B cell (primary cell): ENCODE measurements at regions not wholly inside any gene's neighbourhood (a gene's known extent, or its start where the extent isn't known, plus 50 kb on each side); places are given as distances from the start of the nearest gene placed in this dataset.

Experiments used
- ATAC-seq: fragments of 200-7000 bp; cut with Tn5 transposase; one replicate; pipeline ENCODE4 v1.10.0; 2021; ENCODE audit warnings: low read depth, mild to moderate bottlenecking, moderate number of reproducible peaks, moderate library complexity
- CTCF ChIA-PET: fragments of 350-600 bp; sonication (Branson Sonifier 250); formaldehyde crosslinking; loops from one replicate; lab custom pipeline; 2021; ENCODE audit warnings: antibody characterized with exemption, inconsistent platforms; lab: Charles Lee
- POLR2A ChIA-PET: fragments of 350-600 bp; sonication (Branson Sonifier 250); formaldehyde crosslinking; loops from one replicate; lab custom pipeline; 2021; ENCODE audit warnings: antibody characterized with exemption; lab: Charles Lee
- DNase-seq: peaks from one replicate; pipeline ENCODE4 v3.0.0; 2013
- H2AFZ ChIP-seq: 2 replicates; pipeline ENCODE4 v1.6.1; 2012; ENCODE audit warnings: mild to moderate bottlenecking, low read depth, low read length; ENCODE audit not compliant: insufficient read depth, poor library complexity, severe bottlenecking
- H3K27ac ChIP-seq, 2 donors: 1 replicate in 1 of 2; 2 replicates in 1 of 2; pipeline ENCODE4 v1.5.1; 2012 to 2013; ENCODE audit warnings: low read length in 2 of 2, mild to moderate bottlenecking in 2 of 2, moderate library complexity in 1 of 2
- H3K27me3 ChIP-seq, 4 experiments: fragments of 200-600 bp in 1 of 4; sonication (generic) in 1 of 4; replicated peaks in 1 of 4; 1 replicate in 2 of 4; 2 replicates in 2 of 4; pipeline versions ENCODE4 v1.6.1 to v1.7.0; 2013 to 2016; ENCODE audit warnings: low read length in 3 of 4, mild to moderate bottlenecking in 2 of 4, mixed read lengths in 1 of 4, moderate library complexity in 1 of 4; ENCODE audit not compliant: insufficient read depth in 4 of 4, control insufficient read depth in 3 of 4; ENCODE audit errors: control extremely low read depth in 1 of 4
- H3K36me3 ChIP-seq, 2 experiments: replicated peaks in 1 of 2; 1 replicate in 1 of 2; 2 replicates in 1 of 2; pipeline versions ENCODE4 v1.6.1 to v1.7.1; 2013; ENCODE audit warnings: low read length in 1 of 2; ENCODE audit not compliant: insufficient read depth in 2 of 2, control insufficient read depth in 1 of 2; ENCODE audit errors: control extremely low read depth in 1 of 2, extremely low read depth in 1 of 2
- H3K4me1 ChIP-seq, 2 donors: fragments of 200-600 bp in 1 of 2; sonication (generic) in 1 of 2; 1 replicate in 1 of 2; 2 replicates in 1 of 2; pipeline versions ENCODE4 v1.5.1 to v1.6.1; 2013 to 2017; ENCODE audit warnings: low read length in 2 of 2; ENCODE audit not compliant: control insufficient read depth in 2 of 2, insufficient read depth in 2 of 2
- H3K4me2 ChIP-seq: replicated peaks from 2 replicates; pipeline ENCODE3; 2012; ENCODE audit warnings: mild to moderate bottlenecking, low read depth, low read length; ENCODE audit not compliant: poor library complexity, severe bottlenecking
- H3K4me3 ChIP-seq, 5 experiments: fragments of 200-600 bp in 1 of 5; sonication (generic) in 1 of 5; 1 replicate in 3 of 5; 2 replicates in 2 of 5; pipeline versions ENCODE4 v1.5.1 to v1.7.0; 2011 to 2016; ENCODE audit warnings: low read length in 4 of 5, mild to moderate bottlenecking in 4 of 5, low read depth in 2 of 5, control low read depth in 1 of 5, moderate library complexity in 1 of 5; ENCODE audit not compliant: insufficient read depth in 1 of 5; ENCODE audit errors: control extremely low read depth in 1 of 5, extremely low read depth in 1 of 5
- H3K79me2 ChIP-seq: fragments of 200-600 bp; sonication (generic); one replicate; pipeline ENCODE4 v1.6.0; 2016; ENCODE audit warnings: low read length; ENCODE audit not compliant: control insufficient read depth, insufficient read depth
- H3K9ac ChIP-seq: fragments of 200-600 bp; sonication (generic); 2 replicates; pipeline ENCODE4 v1.6.1; 2017; ENCODE audit warnings: mild to moderate bottlenecking, low read length, moderate library complexity
- H3K9me3 ChIP-seq, 3 donors: one replicate each; pipeline versions ENCODE4 v1.6.1 to v1.7.1; 2013; ENCODE audit warnings: low read length in 2 of 3; ENCODE audit not compliant: control insufficient read depth in 2 of 3, insufficient read depth in 1 of 3; ENCODE audit errors: control extremely low read depth in 1 of 3
- H4K20me1 ChIP-seq: 2 replicates; pipeline ENCODE4 v1.6.0; 2012; ENCODE audit warnings: mild to moderate bottlenecking, low read length; ENCODE audit not compliant: insufficient read depth, control insufficient read depth, poor library complexity, severe bottlenecking
- H3K27ac Mint-ChIP-seq: one replicate; pipeline ENCODE4 v1.8.0; 2021; ENCODE audit warnings: mixed read lengths
- H3K27me3 Mint-ChIP-seq: one replicate; pipeline ENCODE4 v1.8.0; 2021; ENCODE audit warnings: mixed read lengths
- H3K4me1 Mint-ChIP-seq: one replicate; pipeline ENCODE4 v1.8.0; 2021; ENCODE audit warnings: mixed read lengths
- H3K4me3 Mint-ChIP-seq: one replicate; pipeline ENCODE4 v1.8.0; 2021; ENCODE audit warnings: mixed read lengths
- H3K9me3 Mint-ChIP-seq: one replicate; pipeline ENCODE4 v1.8.0; 2022; ENCODE audit warnings: mixed read lengths; ENCODE audit not compliant: insufficient read depth
- CTCF ChIP-seq: fragments of 200-600 bp; IDR thresholded peaks from one replicate; pipeline ENCODE4 v1.8.0; 2022; ENCODE audit warnings: antibody characterized with exemption, mild to moderate bottlenecking
- EZH2 ChIP-seq: IDR thresholded peaks from 2 replicates; pipeline ENCODE4 v1.6.1; 2012; ENCODE audit warnings: borderline replicate concordance, low read depth, mild to moderate bottlenecking, moderate library complexity, low read length; ENCODE audit not compliant: insufficient read depth, poor library complexity, severe bottlenecking
- WGBS: methylation state at CpG from one replicate; pipeline ENCODE4 v1.1.5; 2013; ENCODE audit warnings: missing lambda C conversion rate; ENCODE audit not compliant: insufficient coverage; 5-methylcytosine and 5-hydroxymethylcytosine counted together
- intact Hi-C: fragments of 100-400 bp; cut with micrococcal nuclease; formaldehyde crosslinking; loops from one replicate; pipeline ENCODE4 v1.10.0; 2022

GRCh38 chr5:54621048-54621447 is 103.5 kb downstream of the SNX18 start:
- Histone ChIP-seq H4K20me1 (no peaks in the 10 kb centered on the region), H3K4me1 (peaks cover 20 to 22% of the 10 kb centered on the region in 2 donors), H3K27me3 (no peaks in the 10 kb centered on the region), H3K27ac (no peak overlapping the region), H3K36me3 (no peaks in the 10 kb centered on the region), H3K9me3 (peaks cover 0 to 5% (median 0%) of the 10 kb centered on the region in 3 donors), H2AFZ (no peak overlapping the region), H3K9ac (no peak overlapping the region), H3K4me3 (no peak overlapping the region), H3K4me2 (no peak overlapping the region), H3K79me2 (no peaks in the 10 kb centered on the region)
- Mint-ChIP-seq H3K27me3 (no peaks in the 10 kb centered on the region), H3K4me1 (peaks cover 43% of the 10 kb centered on the region), H3K9me3 (peaks cover 2% of the 10 kb centered on the region), H3K4me3 (no peak overlapping the region), H3K27ac (no peak overlapping the region)
- no peak for TF ChIP-seq EZH2
- TF ChIP-seq CTCF, result no peak
- WGBS, result no CpG with 5 or more reads among the region's 1 CpG
- ATAC-seq (no peak), DNase-seq (no peak)
- intact Hi-C loops, result no loop called here
- ChIA-PET CTCF (no interaction called here), POLR2A (no interaction called here)

- ATAC-seq, result no peak
- CTCF ChIA-PET, result interaction anchor here (1.2 kb wide), 2 partner anchors 10 to 20 kb away, joined by 4 read pairs; no protein-coding TSS in a partner anchor
- no CpG with 5 or more reads among the region's 3 CpGs for WGBS
These were observed 102.8 kb downstream of the SNX18 start for GRCh38 chr5:54620141-54620933.

More at GRCh38 chr5:54620141-54620933, 102.8 kb downstream of the SNX18 start:
- Histone ChIP-seq H3K9me3 (peaks cover 0 to 5% (median 0%) of the 10 kb centered on the region in 3 donors), H2AFZ (peak overlapping the region; percentile 45), H3K79me2 (no peaks in the 10 kb centered on the region), H3K36me3 (no peaks in the 10 kb centered on the region), H3K4me2 (no peak overlapping the region), H3K27ac (no peak overlapping the region), H3K27me3 (no peaks in the 10 kb centered on the region), H3K4me1 (peaks cover 18% of the 10 kb centered on the region in 2 donors), H3K9ac (no peak overlapping the region), H4K20me1 (no peaks in the 10 kb centered on the region), H3K4me3 (no peak overlapping the region)
- intact Hi-C loops, result no loop called here
- TF ChIP-seq CTCF, result no peak
- no peak for TF ChIP-seq EZH2
- Mint-ChIP-seq H3K9me3 (peaks cover 2% of the 10 kb centered on the region), H3K4me1 (peaks cover 46% of the 10 kb centered on the region), H3K27me3 (no peaks in the 10 kb centered on the region), H3K27ac (no peak overlapping the region), H3K4me3 (no peak overlapping the region)
- no peak for DNase-seq
- POLR2A ChIA-PET, result no interaction called here
